PC-3 (cell line): ENCODE measurements at regions not wholly inside any gene's neighbourhood (a gene's known extent, or its start where the extent isn't known, plus 50 kb on each side); places are given as distances from the start of the nearest gene placed in this dataset.
"Not testable (repeated sequence)": the region's sequence is repeated elsewhere in the genome, so short reads cannot be mapped to it uniquely, and the experiment has no call there.

ENCODE experiments used
- ATAC-seq: fragments of 200-7000 bp; cut with Tn5 transposase; 2 replicates; pipeline ENCODE4 v1.9.1; 2020; ENCODE audit warnings: mild to moderate bottlenecking, moderate library complexity
- BruUV-seq: library from RNA; stranded (reverse); fragments of 400-500 nt; replicated peaks from 2 replicates; lab custom pipeline; 2021; lab: Mats Ljungman, UMichigan
- CTCF ChIA-PET: fragments of 300-600 bp; sonication (Branson Sonifier 250); formaldehyde crosslinking; loops from one replicate; lab custom pipeline; 2022; ENCODE audit warnings: antibody characterized with exemption; lab: Charles Lee
- POLR2A ChIA-PET: fragments of 300-600 bp; sonication (Branson Sonifier 250); formaldehyde crosslinking; loops from one replicate; lab custom pipeline; 2022; ENCODE audit warnings: antibody characterized with exemption; ENCODE audit not compliant: unreplicated experiment; lab: Charles Lee
- DNase-seq: peaks from one replicate; pipeline ENCODE4 v3.0.0-alpha.2; 2015
- H2AFZ ChIP-seq: fragments of 300-600 bp; sonication (generic); 2 replicates; pipeline ENCODE4 v1.6.0; 2016; ENCODE audit warnings: antibody characterized with exemption, low read length
- H3F3A ChIP-seq: fragments of 300-600 bp; sonication (generic); one replicate; pipeline ENCODE4 v1.6.0; 2017; ENCODE audit warnings: antibody characterized with exemption, low read length, control low read depth, mild to moderate bottlenecking; ENCODE audit not compliant: unreplicated experiment
- H3K27ac ChIP-seq: fragments of 300-600 bp; sonication (generic); 2 replicates; pipeline ENCODE4 v1.5.1; 2016; ENCODE audit warnings: mild to moderate bottlenecking, low read length
- H3K27me3 ChIP-seq: fragments of 300-600 bp; sonication (generic); 2 replicates; pipeline ENCODE4 v1.6.1; 2016; ENCODE audit warnings: low read length, mixed read lengths
- H3K36me3 ChIP-seq: fragments of 300-600 bp; sonication (generic); 2 replicates; pipeline ENCODE4 v1.6.1; 2016; ENCODE audit warnings: low read depth, mixed run types, low read length, mixed read lengths
- H3K4me1 ChIP-seq: fragments of 300-600 bp; sonication (generic); 2 replicates; pipeline ENCODE4 v1.5.1; 2016; ENCODE audit warnings: low read length; ENCODE audit not compliant: insufficient read depth
- H3K4me2 ChIP-seq: fragments of 300-600 bp; sonication (generic); 2 replicates; pipeline ENCODE4 v1.6.0; 2016; ENCODE audit warnings: low read length
- H3K4me3 ChIP-seq: fragments of 300-600 bp; sonication (generic); 2 replicates; pipeline ENCODE4 v1.5.1; 2016; ENCODE audit warnings: mild to moderate bottlenecking, low read length, mixed read lengths
- H3K79me2 ChIP-seq: fragments of 300-600 bp; sonication (generic); 2 replicates; pipeline ENCODE4 v1.6.1; 2017; ENCODE audit warnings: low read length, mixed read lengths
- H3K9ac ChIP-seq: fragments of 300-600 bp; sonication (generic); 2 replicates; pipeline ENCODE4 v1.6.0; 2016; ENCODE audit warnings: mild to moderate bottlenecking, low read length
- H3K9me2 ChIP-seq: fragments of 300-600 bp; sonication (generic); replicated peaks from 2 replicates; pipeline ENCODE4 v1.6.1; 2016; ENCODE audit warnings: mixed run types, low read length, mixed read lengths
- H3K9me3 ChIP-seq: fragments of 300-600 bp; sonication (generic); 2 replicates; pipeline ENCODE4 v1.6.1; 2016; ENCODE audit warnings: low read length, mixed read lengths
- H4K20me1 ChIP-seq: fragments of 300-600 bp; sonication (generic); 2 replicates; pipeline ENCODE4 v1.6.1; 2016; ENCODE audit warnings: low read length, mixed read lengths
- CTCF ChIP-seq: fragments of 300-600 bp; sonication (generic); conservative IDR thresholded peaks from 2 replicates; pipeline ENCODE4 v1.5.1; 2017; ENCODE audit warnings: antibody characterized with exemption, low read depth, mild to moderate bottlenecking, low read length
- EZH2 ChIP-seq: fragments of 300-600 bp; sonication (generic); IDR thresholded peaks from one replicate; pipeline ENCODE4 v1.6.1; 2017; ENCODE audit warnings: antibody characterized with exemption, mild to moderate bottlenecking, low read length; ENCODE audit not compliant: unreplicated experiment
- EZH2phosphoT487 ChIP-seq: fragments of 300-600 bp; sonication (generic); IDR thresholded peaks from 2 replicates; pipeline ENCODE4 v1.6.1; 2018; ENCODE audit warnings: mild to moderate bottlenecking, antibody characterized with exemption, low read length, borderline replicate concordance
- intact Hi-C: fragments of 100-400 bp; cut with micrococcal nuclease; formaldehyde crosslinking; loops from 2 replicates; pipeline ENCODE4 v1.9.0; 2023

- H3K9me2 ChIP-seq, H4K20me1 ChIP-seq, H3K4me2 ChIP-seq, H3K79me2 ChIP-seq, H3K4me1 ChIP-seq, CTCF ChIA-PET, H3K9ac ChIP-seq, DNase-seq, POLR2A ChIA-PET, H3K9me3 ChIP-seq, H3K27me3 ChIP-seq, H3K4me3 ChIP-seq, intact Hi-C loops, H2AFZ ChIP-seq, ATAC-seq, BruUV-seq, H3F3A ChIP-seq, H3K27ac ChIP-seq, H3K36me3 ChIP-seq: not testable (repeated sequence)
These were observed 157.6 kb downstream of the NPIPB11 start for GRCh38 chr16:29248940-29249318.

- H4K20me1 ChIP-seq, H3K36me3 ChIP-seq, H3K9me3 ChIP-seq, DNase-seq, H3K79me2 ChIP-seq, CTCF ChIA-PET, H3K27ac ChIP-seq, BruUV-seq, H3F3A ChIP-seq, intact Hi-C loops, H3K9ac ChIP-seq, H3K9me2 ChIP-seq, H3K27me3 ChIP-seq, POLR2A ChIA-PET, H3K4me3 ChIP-seq, H2AFZ ChIP-seq, ATAC-seq, H3K4me2 ChIP-seq, H3K4me1 ChIP-seq: not testable (repeated sequence)
These were observed 158.1 kb downstream of the NPIPB11 start for GRCh38 chr16:29248306-29248939.

- H2AFZ ChIP-seq, H3K27me3 ChIP-seq, H3F3A ChIP-seq, H3K9me2 ChIP-seq, H3K4me1 ChIP-seq, H3K4me2 ChIP-seq, H3K27ac ChIP-seq, H3K9me3 ChIP-seq, H3K9ac ChIP-seq, H3K36me3 ChIP-seq, ATAC-seq, DNase-seq, CTCF ChIA-PET, intact Hi-C loops, POLR2A ChIA-PET, H3K79me2 ChIP-seq, BruUV-seq, H4K20me1 ChIP-seq, H3K4me3 ChIP-seq: not testable (repeated sequence)
These were observed 160.4 kb downstream of the NPIPB11 start for GRCh38 chr16:29246091-29246490.

GRCh38 chr16:29237971-29238370 lies 168.5 kb downstream of the NPIPB11 start:
- Histone ChIP-seq H2AFZ (no peak overlapping the region), H3K27me3 (no peaks in the 10 kb centered on the region), H4K20me1 (no peaks in the 10 kb centered on the region), H3K9me3 (no peaks in the 10 kb centered on the region), H3K9ac (no peak overlapping the region), H3F3A (no peaks in the 10 kb centered on the region), H3K4me3 (no peak overlapping the region), H3K36me3 (no peaks in the 10 kb centered on the region), H3K9me2 (no peaks in the 10 kb centered on the region), H3K79me2 (no peaks in the 10 kb centered on the region), H3K4me2 (no peak overlapping the region), H3K4me1 (no peaks in the 10 kb centered on the region), H3K27ac (no peak overlapping the region)
- no TSS peak for BruUV-seq
- ChIA-PET CTCF (no interaction called here), POLR2A (no interaction called here)
- intact Hi-C loops, result no loop called here
- no peak for ATAC-seq
- no peak for DNase-seq
- TF ChIP-seq EZH2phosphoT487 (no peak), CTCF (no peak), EZH2 (no peak)

- H3K36me3 ChIP-seq, H3K9ac ChIP-seq, CTCF ChIA-PET, H3K4me2 ChIP-seq, H3K9me3 ChIP-seq, H3K4me1 ChIP-seq, BruUV-seq, H3K9me2 ChIP-seq, ATAC-seq, DNase-seq, H3F3A ChIP-seq, H3K4me3 ChIP-seq, H2AFZ ChIP-seq, intact Hi-C loops, H3K79me2 ChIP-seq, POLR2A ChIA-PET, H3K27me3 ChIP-seq, H3K27ac ChIP-seq, H4K20me1 ChIP-seq: not testable (repeated sequence)
These were observed 169.0 kb downstream of the NPIPB11 start for GRCh38 chr16:29237495-29237894.

GRCh38 chr16:29237023-29237422 lies 169.5 kb downstream of the NPIPB11 start:
- H3K4me1 ChIP-seq, POLR2A ChIA-PET, intact Hi-C loops, H3K36me3 ChIP-seq, H4K20me1 ChIP-seq, H3K79me2 ChIP-seq, CTCF ChIA-PET, H3K4me3 ChIP-seq, BruUV-seq, H3K27me3 ChIP-seq, H3K27ac ChIP-seq, H3K9me2 ChIP-seq, H3K4me2 ChIP-seq, H3K9me3 ChIP-seq, H3K9ac ChIP-seq, H2AFZ ChIP-seq, DNase-seq, H3F3A ChIP-seq, ATAC-seq: not testable (repeated sequence)
